Trophoblast cell (in vitro differentiated cells and primary cell): ENCODE measurements at regions not wholly inside any gene's neighbourhood (a gene's known extent, or its start where the extent isn't known, plus 50 kb on each side); places are given as distances from the start of the nearest gene placed in this dataset.

ENCODE experiments used
- DNase-seq, 2 donors: peaks; one replicate each; pipeline ENCODE4 v3.0.0-alpha.2; 2016
- H2AFZ ChIP-seq: 2 replicates; pipeline ENCODE4 v1.6.1; 2013; ENCODE audit warnings: low read length, moderate library complexity, mild to moderate bottlenecking; ENCODE audit not compliant: insufficient read depth, poor library complexity
- H2AK5ac ChIP-seq: 2 replicates; pipeline ENCODE4 v1.6.1; 2013; ENCODE audit warnings: mild to moderate bottlenecking, low read length
- H2BK120ac ChIP-seq: 2 replicates; pipeline ENCODE4 v1.6.1; 2013; ENCODE audit warnings: low read length, mild to moderate bottlenecking, moderate library complexity; ENCODE audit not compliant: insufficient read depth, poor library complexity
- H2BK12ac ChIP-seq: 2 replicates; pipeline ENCODE4 v1.6.1; 2013; ENCODE audit warnings: mild to moderate bottlenecking, low read length, moderate library complexity
- H2BK5ac ChIP-seq: 2 replicates; pipeline ENCODE4 v1.6.1; 2013; ENCODE audit warnings: low read length, low read depth, moderate library complexity, mild to moderate bottlenecking; ENCODE audit not compliant: poor library complexity
- H3K14ac ChIP-seq: 2 replicates; pipeline ENCODE4 v1.6.1; 2013; ENCODE audit warnings: mild to moderate bottlenecking, low read length
- H3K18ac ChIP-seq: 2 replicates; pipeline ENCODE4 v1.6.1; 2013; ENCODE audit warnings: mild to moderate bottlenecking, low read length
- H3K23ac ChIP-seq: 2 replicates; pipeline ENCODE4 v1.6.1; 2013; ENCODE audit warnings: low read length
- H3K27ac ChIP-seq: 2 replicates; pipeline ENCODE4 v1.5.1; 2013; ENCODE audit warnings: low read depth, mild to moderate bottlenecking, inconsistent platforms, low read length, moderate library complexity
- H3K27me3 ChIP-seq: 2 replicates; pipeline ENCODE4 v1.6.1; 2013; ENCODE audit warnings: inconsistent platforms, mild to moderate bottlenecking, low read length, moderate library complexity; ENCODE audit not compliant: insufficient read depth
- H3K36me3 ChIP-seq, 2 experiments: 1 replicate in 1 of 2; 2 replicates in 1 of 2; pipeline ENCODE4 v1.6.1; 2013; ENCODE audit warnings: low read length in 2 of 2, mild to moderate bottlenecking in 2 of 2, moderate library complexity in 1 of 2; ENCODE audit not compliant: insufficient read depth in 2 of 2, control insufficient read depth in 1 of 2
- H3K4ac ChIP-seq: 2 replicates; pipeline ENCODE4 v1.6.1; 2013; ENCODE audit warnings: low read depth, mild to moderate bottlenecking, low read length, moderate library complexity
- H3K4me1 ChIP-seq, 2 experiments: 1 replicate in 1 of 2; 2 replicates in 1 of 2; pipeline ENCODE4 v1.6.1; 2013; ENCODE audit warnings: low read length in 2 of 2, mild to moderate bottlenecking in 2 of 2, moderate library complexity in 1 of 2; ENCODE audit not compliant: insufficient read depth in 2 of 2, control insufficient read depth in 1 of 2
- H3K4me2 ChIP-seq: 2 replicates; pipeline ENCODE4 v1.6.1; 2013; ENCODE audit warnings: inconsistent platforms, mild to moderate bottlenecking, low read length, moderate library complexity
- H3K4me3 ChIP-seq: 2 replicates; pipeline ENCODE4 v1.5.1; 2013; ENCODE audit warnings: mild to moderate bottlenecking, low read depth, low read length, inconsistent platforms
- H3K79me1 ChIP-seq: one replicate; pipeline ENCODE4 v1.6.1; 2013; ENCODE audit warnings: low read length
- H3K79me2 ChIP-seq: 2 replicates; pipeline ENCODE4 v1.6.1; 2013; ENCODE audit warnings: low read length, mild to moderate bottlenecking; ENCODE audit not compliant: control insufficient read depth, insufficient read depth, poor library complexity
- H3K9ac ChIP-seq: 2 replicates; pipeline ENCODE4 v1.6.1; 2013; ENCODE audit warnings: mild to moderate bottlenecking, low read length
- H3K9me3 ChIP-seq: 2 replicates; pipeline ENCODE4 v1.6.1; 2013; ENCODE audit warnings: low read depth, mild to moderate bottlenecking, control low read depth, inconsistent platforms, low read length; ENCODE audit not compliant: insufficient read depth
- H4K12ac ChIP-seq: 2 replicates; pipeline ENCODE4 v1.6.1; 2013; ENCODE audit warnings: low read depth, mild to moderate bottlenecking, low read length, moderate library complexity
- H4K8ac ChIP-seq: 2 replicates; pipeline ENCODE4 v1.6.1; 2013; ENCODE audit warnings: low read depth, mild to moderate bottlenecking, low read length, moderate library complexity
- H4K91ac ChIP-seq: one replicate; pipeline ENCODE4 v1.6.1; 2013; ENCODE audit warnings: low read depth, mild to moderate bottlenecking, low read length, moderate library complexity
- WGBS: extraction: QIAGEN DNeasy Blood & Tissue Kit; methylation state at CpG from one replicate; pipeline ENCODE4 v1.1.7; 2013; ENCODE audit warnings: missing lambda C conversion rate; ENCODE audit not compliant: insufficient read length, insufficient coverage; ENCODE audit errors: extremely low coverage; 5-methylcytosine and 5-hydroxymethylcytosine counted together

DNA sequence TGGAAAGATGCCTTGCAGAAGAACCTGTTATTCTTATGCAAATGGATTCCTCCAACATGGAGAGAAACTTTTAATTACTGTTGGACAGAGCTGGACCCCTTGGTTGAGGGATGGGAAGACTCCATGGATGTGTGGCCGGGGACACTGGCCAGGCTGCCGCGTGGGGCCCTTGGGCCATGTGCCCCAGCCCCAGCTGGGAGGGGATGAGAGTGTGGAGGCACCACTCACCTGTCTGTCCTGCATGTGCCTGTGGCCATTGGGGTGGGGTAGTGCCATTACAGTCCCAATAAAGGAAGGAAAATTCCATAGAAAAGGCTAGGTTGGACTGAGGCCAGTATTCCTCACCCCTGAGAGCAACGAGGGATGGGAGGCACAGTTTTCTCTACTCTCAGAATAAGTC lies 564.5 kb upstream of the PTBP2 start:
- Histone ChIP-seq H3K9me3 (no peaks in the 10 kb centered on the region), H2BK5ac (no peak overlapping the region), H3K79me1 (no peaks in the 10 kb centered on the region), H3K18ac (no peak overlapping the region), H3K4me3 (peak overlapping the region; percentile 44), H4K8ac (no peak overlapping the region), H3K14ac (no peak overlapping the region), H2BK120ac (no peak overlapping the region), H4K91ac (no peak overlapping the region), H3K23ac (no peak overlapping the region), H2AFZ (no peak overlapping the region), H3K4ac (no peak overlapping the region), H3K27me3 (no peaks in the 10 kb centered on the region), H4K12ac (no peak overlapping the region), H3K4me1 (no peaks in the 10 kb centered on the region), H3K36me3 (no peaks in the 10 kb centered on the region), H2BK12ac (no peak overlapping the region), H3K4me2 (no peak overlapping the region), H2AK5ac (no peak overlapping the region), H3K27ac (no peak overlapping the region), H3K9ac (peak overlapping the region; percentile 50), H3K79me2 (no peaks in the 10 kb centered on the region)
- no CpG with 5 or more reads among the region's 4 CpGs for WGBS
- no peak for DNase-seq

DNA sequence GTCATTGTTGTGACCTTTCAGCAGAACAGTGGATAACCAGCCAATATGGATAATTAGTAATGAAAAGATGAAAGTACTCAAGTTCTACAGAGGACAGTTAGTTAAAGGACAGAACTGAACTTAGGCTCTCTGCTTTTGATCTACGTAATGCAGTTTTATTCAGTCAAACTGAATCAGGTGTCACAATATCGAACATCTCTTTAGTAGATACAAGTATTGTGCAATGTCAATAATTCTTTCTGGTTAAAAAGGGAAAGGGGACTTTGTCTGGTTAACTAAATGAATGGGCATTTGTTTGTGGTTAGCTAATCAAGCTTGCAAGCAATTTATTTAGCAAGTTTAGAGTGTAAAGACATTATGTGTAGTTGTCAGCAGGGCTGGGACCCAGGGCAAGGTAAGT lies 562.2 kb upstream of the PTBP2 start:
- Histone ChIP-seq H3K79me2 (no peaks in the 10 kb centered on the region), H2BK5ac (no peak overlapping the region), H4K8ac (no peak overlapping the region), H2BK120ac (no peak overlapping the region), H4K12ac (no peak overlapping the region), H3K23ac (no peak overlapping the region), H3K79me1 (no peaks in the 10 kb centered on the region), H3K4me2 (no peak overlapping the region), H3K36me3 (no peaks in the 10 kb centered on the region), H3K18ac (no peak overlapping the region), H4K91ac (no peak overlapping the region), H3K9ac (no peak overlapping the region), H3K9me3 (no peaks in the 10 kb centered on the region), H2AK5ac (no peak overlapping the region), H3K4me1 (no peaks in the 10 kb centered on the region), H2AFZ (no peak overlapping the region), H3K4ac (no peak overlapping the region), H2BK12ac (no peak overlapping the region), H3K27me3 (no peaks in the 10 kb centered on the region), H3K4me3 (no peak overlapping the region), H3K27ac (no peak overlapping the region), H3K14ac (no peak overlapping the region)
- DNase-seq, result no peak
- no CpG with 5 or more reads among the region's 2 CpGs for WGBS

DNA sequence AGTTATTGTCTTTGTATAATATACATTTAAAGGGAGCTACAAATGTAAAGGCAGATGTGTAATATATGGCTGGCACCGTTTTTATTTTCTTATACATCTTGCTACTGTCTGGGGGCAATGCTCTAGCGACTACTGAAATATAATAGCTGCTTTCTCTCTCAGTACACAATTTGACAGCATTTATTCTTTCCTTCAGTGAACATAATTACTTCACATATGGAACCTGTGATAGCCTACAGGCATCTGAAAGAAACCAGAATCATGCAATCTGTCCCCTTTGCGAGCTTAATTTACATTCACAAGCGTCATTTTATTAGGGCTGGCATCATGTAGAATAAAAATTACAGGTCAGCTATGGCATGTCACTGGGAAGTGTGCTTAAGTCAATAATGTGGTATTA lies 557.5 kb upstream of the PTBP2 start:
- H3K4me2 ChIP-seq, result no peak overlapping the region
- no peak overlapping the region for H3K23ac ChIP-seq
- no peak overlapping the region for H2BK120ac ChIP-seq
- H2BK12ac ChIP-seq, result no peak overlapping the region
- H3K14ac ChIP-seq, result no peak overlapping the region
- WGBS, result no CpG with 5 or more reads among the region's 4 CpGs
- H3K79me1 ChIP-seq, result no peaks in the 10 kb centered on the region
- no peak overlapping the region for H2BK5ac ChIP-seq
- H4K8ac ChIP-seq, result no peak overlapping the region
- H3K4me3 ChIP-seq, result no peak overlapping the region
- H3K27me3 ChIP-seq, result no peaks in the 10 kb centered on the region
- no peak overlapping the region for H3K4ac ChIP-seq
- no peak overlapping the region for H4K12ac ChIP-seq
- H3K27ac ChIP-seq, result no peak overlapping the region
- H3K4me1 ChIP-seq, result no peaks in the 10 kb centered on the region
- no peak overlapping the region for H2AK5ac ChIP-seq
- no peaks in the 10 kb centered on the region for H3K36me3 ChIP-seq
- H3K18ac ChIP-seq, result no peak overlapping the region
- no peaks in the 10 kb centered on the region for H3K79me2 ChIP-seq
- H4K91ac ChIP-seq, result no peak overlapping the region
- no peaks in the 10 kb centered on the region for H3K9me3 ChIP-seq
- DNase-seq, result no peak
- no peak overlapping the region for H3K9ac ChIP-seq
- no peak overlapping the region for H2AFZ ChIP-seq

DNA sequence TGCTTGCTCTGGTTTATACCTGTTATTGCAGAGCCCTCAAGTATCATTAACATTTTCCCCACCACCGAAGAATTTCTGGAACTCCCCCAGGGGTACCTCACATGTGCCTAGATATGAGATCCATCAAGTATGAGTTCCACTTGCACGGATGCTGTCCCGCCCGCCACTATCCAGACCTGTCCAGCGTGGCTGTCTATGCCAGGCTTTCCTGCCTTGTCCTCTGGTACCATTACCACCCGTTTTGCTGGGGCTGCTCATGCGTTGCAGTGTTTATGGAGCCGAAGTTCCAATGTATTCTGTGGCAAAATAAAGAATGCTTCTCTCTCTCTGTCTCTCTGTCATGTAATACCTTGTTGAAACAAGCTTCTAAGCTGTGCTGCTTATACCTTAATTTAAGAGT lies 543.5 kb upstream of the PTBP2 start:
- DNase-seq, result no peak
- Histone ChIP-seq H3K14ac (no peak overlapping the region), H3K9ac (no peak overlapping the region), H3K4me1 (no peaks in the 10 kb centered on the region), H2AK5ac (no peak overlapping the region), H3K79me1 (no peaks in the 10 kb centered on the region), H2BK120ac (no peak overlapping the region), H3K9me3 (no peaks in the 10 kb centered on the region), H3K79me2 (no peaks in the 10 kb centered on the region), H4K8ac (no peak overlapping the region), H3K4me3 (no peak overlapping the region), H3K36me3 (no peaks in the 10 kb centered on the region), H3K4ac (no peak overlapping the region), H2AFZ (no peak overlapping the region), H3K4me2 (no peak overlapping the region), H2BK5ac (no peak overlapping the region), H4K91ac (no peak overlapping the region), H3K27ac (no peak overlapping the region), H3K27me3 (no peaks in the 10 kb centered on the region), H3K23ac (no peak overlapping the region), H2BK12ac (no peak overlapping the region), H4K12ac (no peak overlapping the region), H3K18ac (no peak overlapping the region)
- no CpG with 5 or more reads among the region's 8 CpGs for WGBS
